GM12878 (cell line): ENCODE measurements at regions not wholly inside any gene's neighbourhood (a gene's known extent, or its start where the extent isn't known, plus 50 kb on each side); places are given as distances from the start of the nearest gene placed in this dataset.

ENCODE experiments used
- ATAC-seq: fragments of 200-7000 bp; cut with Tn5 transposase; 3 replicates; pipeline ENCODE4 v1.9.1; 2020; ENCODE audit warnings: mild to moderate bottlenecking, moderate library complexity
- BruUV-seq: library from RNA; stranded (reverse); fragments of 400-500 nt; replicated peaks from 2 replicates; lab custom pipeline; 2021; lab: Mats Ljungman, UMichigan
- CTCF ChIA-PET: fragments of 300-600 bp; sonication (Branson Sonifier 250); formaldehyde crosslinking; extraction: SDS; loops from one replicate; lab custom pipeline; 2021; ENCODE audit warnings: inconsistent platforms; lab: Yijun Ruan, JAX
- POLR2A ChIA-PET: fragments of 350-600 bp; formaldehyde crosslinking; extraction: SDS; loops from one replicate; lab custom pipeline; 2021; ENCODE audit warnings: inconsistent platforms; lab: Charles Lee
- RAD21 ChIA-PET: fragments of 300-600 bp; sonication (Branson Sonifier 250); formaldehyde crosslinking; loops from one replicate; lab custom pipeline; 2023; ENCODE audit warnings: antibody characterized with exemption; ENCODE audit not compliant: unreplicated experiment; lab: Charles Lee
- SMC1A ChIA-PET: fragments of 300-600 bp; sonication (Branson Sonifier 250); formaldehyde crosslinking; loops from one replicate; lab custom pipeline; 2023; ENCODE audit not compliant: unreplicated experiment, uncharacterized antibody; lab: Charles Lee
- DNase-seq: peaks from one replicate; pipeline ENCODE4 v3.0.0-alpha.2; 2011; ENCODE audit warnings: low read depth, low spot score
- FAIRE-seq: peaks from 3 replicates; lab custom pipeline; 2011; peaks lifted over from hg19 to GRCh38; lab: Jason Lieb, UNC
- H2AFZ ChIP-seq: 2 replicates; pipeline ENCODE4 v1.6.0; 2011; ENCODE audit warnings: low read depth, low read length, control low read depth; ENCODE audit not compliant: control insufficient read depth
- H3K27ac ChIP-seq: 2 replicates; pipeline ENCODE4 v1.5.1; 2011; ENCODE audit warnings: control low read depth; ENCODE audit not compliant: control insufficient read depth, insufficient read depth
- H3K27me3 ChIP-seq, 2 experiments: replicated peaks in 1 of 2; 2 replicates each; pipeline versions ENCODE4 v1.6.0 to v1.6.1; 2011; ENCODE audit warnings: low read length in 1 of 2; ENCODE audit not compliant: control insufficient read depth in 2 of 2, insufficient read depth in 2 of 2
- H3K36me3 ChIP-seq, 2 experiments: 2 replicates each; pipeline ENCODE4 v1.5.1; 2011; ENCODE audit warnings: low read length in 1 of 2; ENCODE audit not compliant: control insufficient read depth in 2 of 2, insufficient read depth in 2 of 2
- H3K4me1 ChIP-seq: 2 replicates; pipeline ENCODE4 v1.6.1; 2011; ENCODE audit warnings: mild to moderate bottlenecking, low read length, moderate library complexity, mixed read lengths; ENCODE audit not compliant: control insufficient read depth, insufficient read depth
- H3K4me2 ChIP-seq: 2 replicates; pipeline ENCODE4 v1.6.0; 2011; ENCODE audit warnings: control low read depth; ENCODE audit not compliant: control insufficient read depth, insufficient read depth
- H3K4me3 ChIP-seq: fragments of 200-600 bp; sonication (generic); 2 replicates; pipeline ENCODE4 v1.5.1; 2016
- H3K79me2 ChIP-seq: 2 replicates; pipeline ENCODE4 v1.6.0; 2011; ENCODE audit warnings: low read length; ENCODE audit not compliant: control insufficient read depth, insufficient read depth
- H3K9ac ChIP-seq: 2 replicates; pipeline ENCODE4 v1.8.0; 2011; ENCODE audit warnings: low read length, control low read depth, mixed read lengths; ENCODE audit not compliant: control insufficient read depth, insufficient read depth
- H3K9me3 ChIP-seq: replicated peaks from 3 replicates; pipeline ENCODE4 v1.5.1; 2011; ENCODE audit warnings: mild to moderate bottlenecking, low read length; ENCODE audit not compliant: control insufficient read depth, insufficient read depth
- H4K20me1 ChIP-seq: 2 replicates; pipeline ENCODE4 v1.6.0; 2011; ENCODE audit not compliant: control insufficient read depth, insufficient read depth
- CBX3 ChIP-seq: fragments of 200-600 bp; sonication (generic); IDR thresholded peaks from 2 replicates; pipeline ENCODE4 v1.6.1; 2016; ENCODE audit warnings: low read depth, borderline replicate concordance
- CTCF ChIP-seq, 3 experiments: IDR thresholded peaks in 2 of 3; conservative IDR thresholded peaks in 1 of 3; 2 replicates each; pipeline ENCODE4 v1.5.1; 2011; ENCODE audit warnings: low read depth in 3 of 3, low read length in 3 of 3, mild to moderate bottlenecking in 3 of 3, control low read depth in 2 of 3, moderate library complexity in 2 of 3, inconsistent platforms in 1 of 3, mixed read lengths in 1 of 3; ENCODE audit not compliant: control insufficient read depth in 2 of 3, insufficient read depth in 1 of 3; ENCODE audit errors: extremely low read depth in 1 of 3
- E2F4 ChIP-seq: IDR thresholded peaks from 2 replicates; pipeline ENCODE4 v1.6.1; 2012; ENCODE audit warnings: low read depth, low read length, improper control_type of control experiment
- FOS ChIP-seq: IDR thresholded peaks from 3 replicates; pipeline ENCODE4 v1.6.1; 2011; ENCODE audit warnings: borderline replicate concordance; ENCODE audit not compliant: insufficient read length; ENCODE audit errors: extremely low read depth
- IRF5 ChIP-seq: fragments of 450-650 bp; IDR thresholded peaks from 2 replicates; pipeline ENCODE4 v1.6.1; 2017; ENCODE audit warnings: borderline replicate concordance
- JUNB ChIP-seq: IDR thresholded peaks from 2 replicates; pipeline ENCODE4 v1.6.1; 2016; ENCODE audit warnings: antibody characterized with exemption, mild to moderate bottlenecking
- MTA2 ChIP-seq: fragments of 450-650 bp; IDR thresholded peaks from 2 replicates; pipeline ENCODE4 v1.6.1; 2016; ENCODE audit warnings: low read depth, mild to moderate bottlenecking, moderate library complexity
- RELA ChIP-seq: fragments of 450-650 bp; IDR thresholded peaks from 2 replicates; pipeline ENCODE4 v1.8.0; 2014; ENCODE audit warnings: borderline replicate concordance; ENCODE audit not compliant: partially characterized antibody
- RFX5 ChIP-seq: IDR thresholded peaks from 2 replicates; pipeline ENCODE4 v1.6.1; 2011; ENCODE audit warnings: low read depth, low read length, improper control_type of control experiment
- SIX5 ChIP-seq: IDR thresholded peaks from 2 replicates; pipeline ENCODE4 v1.6.1; 2011; ENCODE audit warnings: mild to moderate bottlenecking, low read depth, low read length, moderate library complexity; ENCODE audit not compliant: severe bottlenecking
- SMC3 ChIP-seq: IDR thresholded peaks from 2 replicates; pipeline ENCODE4 v1.6.1; 2011; ENCODE audit warnings: low read length, improper control_type of control experiment, borderline replicate concordance
- TAF1 ChIP-seq: IDR thresholded peaks from 2 replicates; pipeline ENCODE4 v1.6.1; 2011; ENCODE audit warnings: mild to moderate bottlenecking, low read depth, low read length, borderline replicate concordance
- TBL1XR1 ChIP-seq: IDR thresholded peaks from 2 replicates; pipeline ENCODE4 v1.6.1; 2012; ENCODE audit warnings: low read depth, low read length, improper control_type of control experiment
- USF2 ChIP-seq: IDR thresholded peaks from 2 replicates; pipeline ENCODE4 v1.6.1; 2011; ENCODE audit warnings: low read depth, low read length, improper control_type of control experiment, borderline replicate concordance
- WRNIP1 ChIP-seq: IDR thresholded peaks from 2 replicates; pipeline ENCODE4 v1.6.1; 2011; ENCODE audit warnings: low read depth, low read length, improper control_type of control experiment, borderline replicate concordance
- ZNF24 ChIP-seq: fragments of 450-650 bp; IDR thresholded peaks from 2 replicates; pipeline ENCODE4 v1.6.1; 2017; ENCODE audit warnings: antibody characterized with exemption, mild to moderate bottlenecking
- ZNF384 ChIP-seq: IDR thresholded peaks from 2 replicates; pipeline ENCODE4 v1.6.1; 2012; ENCODE audit warnings: low read depth, mild to moderate bottlenecking, low read length, improper control_type of control experiment, borderline replicate concordance
- WGBS: methylation state at CpG from one replicate; pipeline ENCODE4 v1.1.6; 2016; ENCODE audit warnings: low lambda C conversion rate; ENCODE audit not compliant: insufficient replicate concordance, insufficient coverage; ENCODE audit errors: missing lambda C conversion rate; 5-methylcytosine and 5-hydroxymethylcytosine counted together
- in situ Hi-C: fragments of 300-500 bp; cut with MboI; formaldehyde crosslinking; loops from 9 replicates; pipeline ENCODE4 v1.14.3; 2018; ENCODE audit warnings: mixed read lengths
- intact Hi-C: fragments of 100-400 bp; cut with micrococcal nuclease; formaldehyde crosslinking; loops from one replicate; pipeline ENCODE4 v1.14.2; 2022; ENCODE audit not compliant: unreplicated experiment
- TF ChIP-seq, protein P1 (sequence below): fragments of 450-650 bp; conservative IDR thresholded peaks from 2 replicates; pipeline ENCODE4 v1.6.1; 2017; ENCODE audit warnings: mild to moderate bottlenecking, moderate library complexity

- no peaks in the 10 kb centered on the region for H4K20me1 ChIP-seq
- in situ Hi-C loops: no loop called here
- peaks cover 0 to 5% of the 10 kb centered on the region in 2 experiments; a peak in 2 of 4 replicates for H3K27me3 ChIP-seq
- no peaks in the 10 kb centered on the region for H3K36me3 ChIP-seq
- no peak for ATAC-seq
- H3K4me1 ChIP-seq: no peaks in the 10 kb centered on the region
- no peak overlapping the region for H3K9ac ChIP-seq
- no peaks in the 10 kb centered on the region; the same call in 1 of the 3 replicates for H3K9me3 ChIP-seq
- no peak for FAIRE-seq
- H3K4me3 ChIP-seq: no peak overlapping the region
- intact Hi-C loops: no loop called here
- no peak overlapping the region for H2AFZ ChIP-seq
- ChIA-PET CTCF (no interaction called here), POLR2A (no interaction called here), RAD21 (no interaction called here), SMC1A (no interaction called here)
- DNase-seq: no peak
- no peaks in the 10 kb centered on the region for H3K79me2 ChIP-seq
- TF ChIP-seq WRNIP1: no peak
- no peak for TF ChIP-seq RFX5
- TF ChIP-seq ZNF24: no peak
- TF ChIP-seq USF2: no peak
- no peak for TF ChIP-seq CTCF (IDR thresholded peaks at IDR 0.05 in 2 of 3, conservative IDR thresholded peaks at IDR 0.05 in 1 of 3; ENCODE audit: control insufficient read depth in 2 of 3, extremely low read depth in 1 of 3, insufficient read depth in 1 of 3, low read depth in 3 of 3, low read length in 3 of 3)
- no peak for TF ChIP-seq ZNF384
- no peak for TF ChIP-seq JUNB
- TF ChIP-seq E2F4: no peak
- no peak for TF ChIP-seq FOS
- TF ChIP-seq, protein P1, sequence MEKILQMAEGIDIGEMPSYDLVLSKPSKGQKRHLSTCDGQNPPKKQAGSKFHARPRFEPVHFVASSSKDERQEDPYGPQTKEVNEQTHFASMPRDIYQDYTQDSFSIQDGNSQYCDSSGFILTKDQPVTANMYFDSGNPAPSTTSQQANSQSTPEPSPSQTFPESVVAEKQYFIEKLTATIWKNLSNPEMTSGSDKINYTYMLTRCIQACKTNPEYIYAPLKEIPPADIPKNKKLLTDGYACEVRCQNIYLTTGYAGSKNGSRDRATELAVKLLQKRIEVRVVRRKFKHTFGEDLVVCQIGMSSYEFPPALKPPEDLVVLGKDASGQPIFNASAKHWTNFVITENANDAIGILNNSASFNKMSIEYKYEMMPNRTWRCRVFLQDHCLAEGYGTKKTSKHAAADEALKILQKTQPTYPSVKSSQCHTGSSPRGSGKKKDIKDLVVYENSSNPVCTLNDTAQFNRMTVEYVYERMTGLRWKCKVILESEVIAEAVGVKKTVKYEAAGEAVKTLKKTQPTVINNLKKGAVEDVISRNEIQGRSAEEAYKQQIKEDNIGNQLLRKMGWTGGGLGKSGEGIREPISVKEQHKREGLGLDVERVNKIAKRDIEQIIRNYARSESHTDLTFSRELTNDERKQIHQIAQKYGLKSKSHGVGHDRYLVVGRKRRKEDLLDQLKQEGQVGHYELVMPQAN: no peak
- no peak for TF ChIP-seq CBX3
- no peak for TF ChIP-seq TBL1XR1
- no peak for TF ChIP-seq IRF5
- TF ChIP-seq TAF1: no peak
- TF ChIP-seq MTA2: no peak
- TF ChIP-seq SMC3: no peak
- TF ChIP-seq RELA: no peak
- no peak for TF ChIP-seq SIX5
- H3K27ac ChIP-seq: no peak overlapping the region
- 20% methylated on average over 2 of the region's 2 CpGs for WGBS
- no TSS peak for BruUV-seq
- H3K4me2 ChIP-seq: no peak overlapping the region
These were observed 187.7 kb downstream of the TRIM27 start for GRCh38 chr6:28736121-28736520.
